Activated T-cell treated with anti-CD3 and anti-CD28 coated beads for 4 hours (primary cell): ENCODE measurements at regions not wholly inside any gene's neighbourhood (a gene's known extent, or its start where the extent isn't known, plus 50 kb on each side); places are given as distances from the start of the nearest gene placed in this dataset.
A peak's percentile ranks its signal among the peaks of the same experiment; 100 is the strongest.
"Not testable (repeated sequence)": the region's sequence is repeated elsewhere in the genome, so short reads cannot be mapped to it uniquely, and the experiment has no call there.

Experiments used
- DNase-seq: peaks from one replicate; pipeline ENCODE4 v3.0.0-alpha.2; 2020

DNA sequence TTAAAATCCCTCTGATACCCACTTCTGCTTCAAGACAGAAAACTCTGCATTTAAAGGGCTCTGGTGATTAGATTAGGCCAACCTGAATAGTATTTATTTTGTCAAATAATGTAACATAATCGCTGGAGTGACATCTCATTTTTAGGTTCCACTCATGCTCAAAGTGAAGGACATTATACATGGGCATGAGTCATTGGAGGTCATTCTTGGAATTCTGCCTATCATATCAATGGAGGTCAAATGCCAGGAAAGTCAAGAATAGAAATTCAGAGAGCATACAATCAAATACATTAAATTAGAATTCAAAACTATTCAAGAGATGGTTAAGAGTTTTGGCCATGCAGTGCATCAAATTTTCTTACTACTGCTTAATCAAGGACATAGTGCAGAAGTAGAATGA lies 50.8 kb upstream of the PRSS1 start:
- no peak for DNase-seq

DNA sequence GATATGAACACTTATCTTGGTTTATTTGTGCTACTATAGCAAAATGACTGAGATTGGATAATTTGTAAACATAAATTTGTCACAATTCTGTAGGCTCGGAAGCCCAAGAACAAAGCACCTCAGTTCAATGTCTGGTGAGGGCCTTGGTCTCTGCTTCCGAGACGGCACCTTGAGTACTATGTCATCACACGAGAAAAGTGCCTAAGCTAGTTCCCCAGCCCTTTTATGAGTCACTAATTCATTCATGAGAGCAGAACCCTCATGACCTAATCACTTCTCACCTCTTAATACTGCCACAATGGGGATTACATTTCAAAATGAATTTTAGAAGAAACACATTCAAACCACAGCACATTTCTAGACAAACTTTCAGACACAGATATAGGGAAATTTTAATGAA lies 52.0 kb upstream of the PRSS1 start:
- no peak for DNase-seq

DNA sequence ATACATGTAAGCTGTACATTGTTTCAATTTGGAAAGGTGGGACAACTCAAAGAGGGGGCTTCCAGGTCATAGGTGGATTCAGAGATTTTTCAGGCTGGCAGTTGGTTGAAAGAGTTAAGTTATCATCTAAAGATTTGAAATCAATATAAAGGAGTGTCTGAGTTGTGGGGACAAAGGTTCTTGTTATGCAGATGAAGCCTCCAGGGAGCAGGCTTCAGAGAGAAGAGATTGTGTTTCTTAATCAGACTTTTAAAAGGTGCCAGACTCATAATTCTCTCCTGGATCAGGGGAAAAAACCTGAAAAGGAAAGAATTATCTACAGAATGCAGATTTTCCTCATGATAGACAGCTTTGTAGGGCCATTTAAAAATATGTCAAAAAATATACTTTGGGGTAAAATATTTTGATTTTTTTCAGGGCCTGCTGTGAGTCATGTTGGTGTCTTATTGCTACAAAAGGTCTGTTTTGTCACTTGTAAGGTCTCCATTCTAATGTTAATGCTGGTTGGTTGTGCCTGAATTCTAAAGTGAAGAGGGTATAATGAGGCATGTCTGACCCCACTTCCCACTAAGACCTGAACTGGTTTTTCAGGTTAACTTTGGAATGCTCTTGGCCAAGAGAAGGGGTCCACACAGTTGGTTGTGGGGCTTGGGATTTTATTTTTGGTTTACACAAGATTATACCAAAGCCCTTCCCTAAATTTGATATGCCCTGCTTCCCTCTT lies 52.7 kb upstream of the PRSS1 start:
- no peak for DNase-seq

DNA sequence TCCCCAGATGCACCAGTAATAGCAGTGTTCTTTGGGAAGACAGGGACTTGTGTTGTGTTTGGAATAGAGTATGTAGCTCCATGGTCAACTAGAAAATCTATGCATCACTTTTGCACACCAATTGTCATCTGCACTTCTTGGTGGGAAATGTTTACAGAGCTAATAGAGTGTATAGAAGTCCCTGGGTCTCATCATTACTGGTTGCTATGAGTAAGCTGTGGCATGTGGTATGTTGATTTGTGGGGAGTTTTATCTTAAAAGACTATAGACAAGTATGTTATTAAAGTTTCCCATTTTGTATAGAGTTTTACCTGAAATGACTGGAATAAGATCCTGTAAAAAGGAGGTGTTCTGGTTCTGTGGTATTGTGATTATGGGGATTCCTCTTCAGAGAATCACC lies 55.4 kb upstream of the PRSS1 start:
- no peak for DNase-seq

DNA sequence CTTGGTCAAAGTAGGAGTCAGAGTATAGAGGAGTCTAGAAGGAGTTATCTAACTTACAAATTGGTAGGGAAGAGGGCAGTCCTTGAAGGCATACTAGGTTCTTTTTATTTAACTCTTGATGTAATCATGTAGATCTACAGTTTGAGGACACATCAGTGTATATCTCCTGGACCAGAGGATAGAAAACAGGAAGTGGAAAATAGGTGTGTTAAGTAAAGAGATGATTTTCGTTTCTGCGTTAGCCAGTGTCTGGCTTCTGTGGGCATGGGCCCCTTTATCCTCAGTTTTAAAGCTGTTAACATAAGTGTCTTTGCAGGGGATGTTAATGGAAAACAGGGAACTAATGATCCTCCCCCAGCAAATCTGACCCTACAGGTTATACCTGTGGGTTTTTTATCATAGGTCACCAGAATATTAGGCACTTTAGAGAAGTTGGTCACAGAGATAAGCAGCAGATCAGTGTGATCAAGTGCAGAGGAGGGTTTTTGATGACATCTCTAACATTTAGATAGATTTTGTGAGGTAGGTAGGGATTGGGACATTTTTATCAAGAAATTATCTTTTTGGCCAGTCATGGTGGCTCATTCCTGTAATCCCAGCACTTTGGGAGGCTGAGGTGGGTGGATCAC lies 58.6 kb upstream of the PRSS1 start:
- no peak for DNase-seq

DNA sequence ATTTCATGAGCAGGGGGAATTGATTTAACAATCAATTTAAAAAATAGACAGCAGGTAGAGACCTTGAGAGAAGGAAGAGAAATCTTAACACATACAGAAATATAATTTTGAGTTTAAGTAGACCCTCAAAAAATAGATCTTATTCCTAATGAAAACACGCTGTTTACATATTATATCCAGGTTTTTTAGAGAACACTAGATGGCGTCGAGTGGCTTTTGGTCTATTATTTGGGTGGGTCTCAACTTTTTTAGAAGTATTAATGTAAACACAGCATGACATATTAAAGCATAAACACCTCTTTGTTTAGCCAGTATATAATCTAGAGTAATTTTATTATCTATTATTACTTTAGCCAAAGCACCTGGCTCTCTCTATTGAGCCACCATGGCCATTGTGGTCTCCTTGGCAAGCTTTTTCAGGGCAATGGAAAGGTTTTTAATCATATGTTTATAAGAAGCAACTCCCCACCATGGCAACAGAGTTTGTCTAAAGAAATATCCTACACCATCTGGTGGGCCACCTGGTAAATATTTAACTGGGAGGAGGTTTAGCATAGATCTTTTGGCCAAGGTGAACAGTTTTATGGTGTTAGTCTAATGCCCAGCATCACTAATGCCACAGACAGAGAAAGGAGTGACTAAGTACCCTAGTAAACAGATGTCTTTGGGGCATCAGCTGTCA lies 59.7 kb upstream of the PRSS1 start:
- no peak for DNase-seq

DNA sequence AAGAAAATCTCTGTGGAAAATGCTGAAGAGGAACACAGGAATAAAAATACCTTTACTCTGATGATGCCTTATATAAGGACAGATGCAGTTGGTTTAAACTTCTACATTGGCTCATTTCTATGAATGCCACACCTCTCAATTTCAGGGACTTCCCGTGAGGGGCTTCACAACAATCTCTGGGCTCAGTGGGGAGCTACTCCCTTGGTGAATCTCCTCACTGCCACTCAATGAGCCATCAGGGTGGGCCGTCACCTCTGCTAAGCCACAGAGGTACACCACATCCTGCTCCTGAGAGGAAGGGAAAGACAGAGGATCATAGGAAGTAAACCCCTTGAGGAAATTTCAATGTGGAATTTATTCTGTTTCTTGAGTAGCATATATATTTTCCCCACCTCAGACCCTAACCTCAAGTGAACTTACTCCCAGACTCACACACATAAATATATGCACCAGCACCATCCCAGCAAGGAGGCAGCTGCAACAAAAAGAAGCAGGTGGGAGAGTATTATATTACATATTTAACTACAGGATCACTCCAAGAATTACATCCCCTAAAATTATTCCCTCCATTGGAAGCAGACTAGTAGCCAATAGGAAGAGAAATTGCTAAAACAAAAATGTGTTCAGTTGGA lies 63.3 kb upstream of the PRSS1 start:
- DNase-seq, result no peak

DNA sequence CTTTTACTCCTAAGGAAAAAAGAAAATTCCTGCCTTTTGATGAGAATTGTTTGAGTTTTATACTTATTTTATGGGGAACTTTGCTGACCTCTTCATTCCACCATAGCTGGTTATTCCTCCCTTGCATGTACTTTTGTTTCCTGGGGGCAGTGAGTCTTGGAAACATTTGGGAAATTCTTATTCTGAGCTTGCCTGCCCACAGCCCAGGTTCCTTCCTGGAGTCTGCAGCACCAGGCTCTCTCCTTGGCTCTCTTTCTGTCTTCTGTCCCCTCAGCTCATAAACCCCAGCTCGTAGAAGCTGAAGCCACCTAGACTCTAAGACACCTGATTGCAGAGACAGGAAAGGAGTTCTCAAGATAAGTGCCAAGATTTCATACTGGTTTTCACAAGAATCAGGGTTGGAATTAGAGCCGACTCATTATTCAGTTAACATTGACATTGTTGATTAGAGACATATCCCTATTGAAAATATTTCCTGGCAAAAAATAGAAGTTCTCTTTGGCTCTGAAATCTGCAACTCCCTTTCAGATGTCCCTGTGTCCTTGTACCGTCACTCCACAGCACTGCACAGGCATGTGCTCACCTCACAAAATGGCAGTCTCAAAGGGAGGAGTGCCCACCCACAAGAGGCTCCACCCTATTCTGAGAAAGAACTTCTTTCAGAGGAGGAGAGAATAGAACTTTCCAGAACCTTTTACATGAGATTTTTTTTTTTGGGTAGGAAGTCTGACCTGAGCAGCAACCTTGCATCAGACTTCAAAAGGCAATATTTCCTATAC lies 67.8 kb upstream of the PRSS1 start:
- DNase-seq, result no peak

DNA sequence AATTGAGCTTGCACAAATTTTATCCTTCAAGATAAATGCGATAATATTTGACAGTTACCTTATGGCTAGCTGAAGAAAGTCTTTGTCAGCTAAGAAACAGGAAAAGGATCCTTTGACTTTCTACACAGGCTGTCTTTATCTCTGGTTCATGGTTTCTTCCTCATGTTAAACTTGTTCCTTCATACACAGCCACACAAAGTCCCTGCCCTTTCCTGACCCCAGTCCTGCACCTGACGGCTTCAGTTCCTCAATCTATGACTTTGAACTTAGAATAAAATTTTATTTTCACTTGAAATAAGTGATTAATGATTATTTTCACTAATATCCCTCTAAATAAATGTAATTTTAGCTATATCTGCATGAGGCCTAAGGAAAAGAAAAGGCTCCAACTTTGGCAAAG lies 77.8 kb upstream of the PRSS1 start:
- no peak for DNase-seq

DNA sequence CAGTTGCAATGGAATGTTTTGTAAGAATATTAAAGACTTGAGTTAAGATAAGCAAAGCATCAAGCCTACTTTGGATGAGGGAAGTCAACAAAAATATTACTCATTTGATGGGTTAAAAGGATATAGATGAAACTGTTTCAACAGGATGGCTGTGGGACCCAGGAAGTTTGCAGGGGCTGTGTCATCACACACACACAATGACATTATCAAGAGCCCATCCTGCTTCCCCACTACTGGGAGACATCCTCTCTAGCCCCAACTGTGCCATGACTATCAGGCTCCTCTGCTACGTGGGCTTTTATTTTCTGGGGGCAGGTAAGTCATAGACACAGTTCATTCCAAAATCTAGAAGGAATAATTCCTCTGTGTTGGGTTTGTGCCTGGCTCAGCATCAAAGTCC lies 78.8 kb upstream of the PRSS1 start:
- no peak for DNase-seq

DNA sequence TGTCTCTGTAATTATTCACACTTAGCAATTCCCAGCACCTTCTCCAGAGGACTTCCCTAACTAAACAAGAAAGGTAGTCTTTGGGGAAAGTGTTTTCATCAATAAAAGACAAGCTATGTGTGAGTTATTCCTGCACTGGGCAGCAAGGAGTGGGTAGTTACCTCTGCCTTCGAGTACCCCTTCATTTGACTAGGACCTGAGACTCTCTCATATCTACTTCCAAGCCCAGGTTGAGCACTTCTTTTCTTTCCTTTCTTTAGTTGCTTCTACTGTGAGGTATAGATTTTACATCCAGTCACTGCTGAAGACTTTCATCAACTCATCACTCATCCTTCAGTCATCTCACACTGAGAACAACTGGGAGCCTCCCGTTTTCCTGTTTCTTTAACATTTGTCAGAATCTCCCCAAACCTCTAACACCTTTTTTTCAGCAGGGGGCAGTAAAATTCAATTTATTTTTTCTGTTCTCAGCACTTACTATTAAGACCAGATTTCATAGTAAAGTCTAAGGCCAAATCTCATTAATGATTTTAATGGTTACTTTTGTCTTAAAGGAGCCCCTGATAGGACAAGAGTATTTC lies 80.1 kb upstream of the PRSS1 start:
- no peak for DNase-seq

DNA sequence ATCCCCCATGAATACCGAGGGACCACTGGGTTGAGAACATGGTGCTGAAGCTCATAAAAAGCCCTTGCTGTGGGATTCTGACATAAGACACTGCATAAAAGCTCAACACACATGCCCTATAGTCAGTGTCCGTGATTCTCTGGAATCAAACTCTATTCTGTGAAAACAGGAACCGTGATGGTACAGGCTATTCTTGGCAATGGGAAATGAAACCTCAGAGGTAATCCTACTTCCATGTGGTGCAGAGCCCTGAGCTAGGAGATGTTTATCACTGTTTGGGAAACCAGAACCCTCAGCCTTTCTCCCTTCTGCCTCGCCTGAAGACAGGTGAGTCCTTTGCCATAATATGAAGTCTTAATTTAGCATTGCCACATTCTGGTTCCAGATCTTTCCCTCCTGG lies 80.8 kb upstream of the PRSS1 start:
- DNase-seq, result no peak

DNA sequence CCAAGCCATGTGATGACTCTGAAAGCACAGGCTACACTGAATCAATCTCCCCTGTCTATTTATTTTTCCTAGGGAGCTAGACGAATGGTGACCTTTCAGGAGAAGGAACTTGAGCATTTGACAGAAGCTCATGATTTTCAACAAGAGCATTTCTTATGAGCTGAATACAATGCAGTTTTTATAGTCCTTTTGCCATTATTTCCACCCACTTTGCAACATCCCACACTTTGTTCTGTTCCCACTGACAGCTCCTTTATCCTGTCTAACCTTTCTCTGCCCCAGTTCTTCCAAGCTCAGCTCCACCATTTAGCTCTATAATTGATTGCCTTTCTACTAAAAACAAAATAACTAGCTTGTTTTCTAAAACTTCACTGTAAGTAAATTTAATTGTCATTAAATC lies 91.9 kb upstream of the PRSS1 start:
- DNase-seq, result no peak

DNA sequence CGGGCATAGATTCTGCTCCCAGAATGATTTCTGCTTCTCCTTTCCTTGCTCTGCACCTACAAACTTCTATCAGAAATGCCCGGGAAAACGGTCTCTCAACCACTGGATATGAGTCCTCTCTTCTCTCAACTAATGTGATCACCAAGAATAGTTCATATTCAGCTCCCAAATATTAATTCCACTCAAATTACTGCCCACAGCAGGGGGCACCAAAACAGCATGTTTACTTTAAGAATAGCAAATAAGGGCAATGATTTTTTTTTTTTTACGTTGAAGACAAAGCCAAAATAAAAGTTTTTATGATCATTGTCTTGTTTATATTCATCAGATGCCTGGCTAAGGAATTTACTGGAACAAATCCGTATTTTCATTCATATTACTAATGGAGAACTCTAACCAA lies 94.9 kb upstream of the PRSS1 start:
- DNase-seq, result no peak

DNA sequence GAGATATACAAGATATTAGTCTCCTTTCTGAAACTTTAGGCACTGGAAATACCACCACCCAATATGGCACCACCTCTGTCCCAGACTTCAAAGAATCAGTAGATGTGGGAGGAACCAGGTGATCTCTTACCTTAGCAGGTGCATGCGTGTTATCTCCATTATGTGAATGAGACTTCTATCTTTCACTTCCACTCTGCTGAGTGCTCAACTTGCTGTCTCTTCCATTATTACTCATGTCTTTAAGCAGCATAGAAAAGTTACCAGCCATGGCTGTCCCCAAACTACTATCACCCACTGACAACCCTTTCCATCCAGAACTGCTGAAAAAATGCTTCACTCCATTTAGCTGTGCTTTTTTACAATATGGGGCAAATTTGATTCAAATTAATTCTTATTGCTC lies 101.5 kb upstream of the PRSS1 start:
- no peak for DNase-seq

DNA sequence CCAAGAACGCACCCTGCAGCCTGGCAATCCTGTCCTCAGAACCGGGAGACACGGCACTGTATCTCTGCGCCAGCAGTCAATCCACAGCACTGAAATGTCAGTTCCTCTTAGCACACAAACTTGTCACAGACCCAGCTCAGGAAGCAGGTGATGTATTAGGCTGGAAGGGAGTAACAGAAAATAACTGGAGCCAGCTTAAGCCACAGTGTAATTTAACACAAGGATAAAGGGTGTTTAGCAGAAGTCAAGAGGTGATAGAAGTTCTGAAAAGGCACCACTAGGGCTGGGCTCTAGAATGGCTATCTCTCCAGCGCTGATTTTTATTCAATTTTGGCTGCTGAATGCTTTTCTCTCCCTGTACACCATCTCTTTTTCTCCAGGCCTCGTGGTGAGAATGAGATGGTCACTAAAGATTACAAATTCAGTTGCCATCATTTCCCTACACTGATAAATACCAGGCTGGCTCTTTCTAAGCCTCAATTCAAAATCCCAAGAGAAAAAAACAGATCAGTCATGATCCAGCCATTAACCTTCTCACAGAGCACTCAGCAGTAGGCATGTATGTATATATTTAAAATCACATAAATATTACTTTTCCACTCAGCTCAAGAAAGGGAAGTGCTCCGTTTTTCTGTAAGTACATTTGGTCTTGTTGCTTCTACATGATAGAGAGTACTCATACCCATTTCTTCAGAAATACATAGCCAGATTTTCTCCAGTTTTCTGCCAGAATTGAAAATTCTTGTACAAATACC lies 102.7 kb upstream of the PRSS1 start:
- DNase-seq, result no peak

DNA sequence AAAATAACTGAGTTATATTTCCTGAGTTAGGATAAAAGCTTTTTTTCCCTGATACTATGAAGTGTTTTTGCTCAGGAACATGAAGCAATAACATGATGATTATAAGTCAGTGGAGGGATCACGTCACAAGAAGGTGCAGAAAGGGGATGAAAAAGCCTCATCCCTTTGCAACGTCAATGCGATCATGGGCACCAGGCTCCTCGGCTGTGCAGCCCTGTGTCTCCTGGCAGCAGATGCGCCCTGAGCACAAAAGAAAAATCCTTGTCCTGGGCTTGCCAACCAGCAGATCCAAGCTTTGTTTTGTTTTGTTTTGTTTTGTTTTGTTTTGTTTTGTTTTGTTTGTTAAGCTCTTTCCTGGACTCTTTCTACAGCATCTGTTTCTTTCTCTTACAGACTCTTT lies 103.5 kb upstream of the PRSS1 start:
- no peak for DNase-seq

DNA sequence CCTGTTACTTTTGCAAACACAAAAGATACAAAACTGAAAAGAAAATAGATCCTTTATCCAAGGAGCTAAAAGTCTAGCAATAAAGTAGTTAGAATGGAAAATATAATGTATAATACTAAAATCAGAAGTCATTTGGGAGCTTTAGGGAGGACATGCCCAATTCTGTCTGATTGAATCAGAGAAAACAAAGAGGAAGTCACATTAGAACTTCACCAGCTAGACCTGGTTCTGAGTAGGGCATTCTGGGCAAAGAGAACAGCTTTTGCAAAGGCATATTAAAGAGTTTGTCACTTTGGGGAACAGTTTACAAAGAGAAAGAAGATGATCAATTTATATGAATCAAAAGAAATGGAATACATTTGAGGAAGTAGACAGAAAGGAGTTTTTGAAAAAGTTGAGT lies 107.0 kb upstream of the PRSS1 start:
- no peak for DNase-seq

DNA sequence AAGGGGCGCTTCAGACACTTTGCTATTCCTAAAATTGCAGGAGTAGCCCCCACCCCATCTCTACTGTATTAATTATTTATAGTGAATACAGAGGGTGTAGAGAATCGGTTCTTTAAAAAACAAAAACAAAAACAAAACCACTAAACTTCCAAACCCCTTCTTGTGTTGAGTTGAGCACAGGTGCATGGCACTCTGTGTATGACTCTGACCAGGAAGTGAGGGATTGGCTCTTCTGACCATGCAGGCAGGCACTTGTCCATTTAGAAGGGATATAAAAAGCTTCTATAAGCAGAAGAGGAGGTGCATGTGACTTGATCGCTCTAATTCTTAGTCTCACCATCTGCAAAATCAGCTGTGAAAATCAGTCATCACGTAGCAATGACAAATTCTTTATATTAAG lies 108.0 kb upstream of the PRSS1 start:
- DNase-seq, result not testable (repeated sequence)

DNA sequence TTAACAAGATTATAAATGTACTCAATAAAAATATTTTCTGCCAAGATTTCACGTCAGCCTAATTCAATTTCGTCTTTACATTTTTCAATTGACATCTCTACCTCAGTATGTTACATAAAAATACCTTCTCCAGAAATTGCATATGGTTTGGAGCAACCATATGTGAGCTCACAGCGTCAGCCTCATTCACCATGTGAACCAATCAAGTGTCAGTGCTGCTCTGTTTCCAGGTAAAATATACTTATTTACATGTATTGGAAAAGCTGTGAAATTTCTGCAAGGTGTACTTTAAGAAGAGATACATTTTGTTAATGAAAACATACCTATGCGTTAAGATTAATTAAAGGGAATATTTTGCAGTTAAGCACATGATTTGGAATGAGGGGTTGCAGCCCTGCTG lies 110.7 kb upstream of the PRSS1 start:
- no peak for DNase-seq

DNA sequence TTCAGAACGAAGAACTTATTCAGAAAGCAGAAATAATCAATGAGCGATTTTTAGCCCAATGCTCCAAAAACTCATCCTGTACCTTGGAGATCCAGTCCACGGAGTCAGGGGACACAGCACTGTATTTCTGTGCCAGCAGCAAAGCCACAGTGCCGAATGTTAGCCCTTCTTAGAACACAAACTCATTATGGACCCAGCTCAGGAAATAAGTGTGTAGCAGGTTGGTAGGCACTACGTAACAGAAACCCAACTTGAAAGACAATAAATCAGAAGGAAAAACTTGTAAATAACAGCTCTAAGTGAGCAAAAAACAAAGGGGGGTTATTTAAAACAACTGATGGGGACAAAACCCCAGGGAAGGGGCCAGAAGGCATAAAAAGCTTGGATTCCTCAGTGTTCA lies 112.0 kb upstream of the PRSS1 start:
- DNase-seq, result no peak

DNA sequence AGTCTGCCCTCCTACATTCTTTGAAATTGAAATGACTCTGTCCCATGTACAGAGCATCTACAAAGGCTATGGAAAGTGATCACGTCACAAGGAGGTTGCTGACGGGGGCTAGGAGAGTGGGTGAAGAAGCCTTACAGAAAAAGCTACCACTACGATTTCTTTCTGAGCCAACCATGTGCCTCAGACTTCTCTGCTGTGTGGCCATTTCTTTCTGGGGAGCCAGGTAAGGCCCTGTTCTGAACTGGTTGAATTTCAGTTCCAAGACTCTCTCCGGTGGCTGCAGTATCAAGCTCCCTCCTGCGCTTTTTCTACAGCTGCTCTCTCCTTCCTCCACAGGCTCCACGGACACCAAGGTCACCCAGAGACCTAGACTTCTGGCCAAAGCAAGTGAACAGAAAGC lies 112.5 kb upstream of the PRSS1 start:
- DNase-seq, result peak; percentile 15
